Right atrium auricular region (tissue), 2 donors: ENCODE measurements at regions not wholly inside any gene's neighbourhood (a gene's known extent, or its start where the extent isn't known, plus 50 kb on each side); places are given as distances from the start of the nearest gene placed in this dataset.

Experiments
- DNase-seq: peaks from one replicate; pipeline ENCODE4 v3.0.0-alpha.2; 2019; ENCODE audit warnings: low spot score
- H3K27ac ChIP-seq, 2 donors: fragments of 200-600 bp; sonication (generic); 1 replicate in 1 of 2; 2 replicates in 1 of 2; pipeline ENCODE4 v1.5.1; 2016 to 2019
- H3K27me3 ChIP-seq, 2 donors: fragments of 200-600 bp; sonication (generic); one replicate each; pipeline versions ENCODE4 v1.5.1 to v1.6.0; 2017 to 2019
- H3K36me3 ChIP-seq: fragments of 200-600 bp; sonication (generic); one replicate; pipeline ENCODE4 v1.5.1; 2016
- H3K4me1 ChIP-seq, 2 donors: fragments of 200-600 bp; sonication (generic); one replicate each; pipeline versions ENCODE4 v1.5.1 to v1.6.0; 2017 to 2019
- H3K4me3 ChIP-seq, 2 donors: fragments of 200-600 bp; sonication (generic); 1 replicate in 1 of 2; 2 replicates in 1 of 2; pipeline ENCODE4 v1.5.1; 2017 to 2019; ENCODE audit warnings: mild to moderate bottlenecking in 1 of 2, moderate library complexity in 1 of 2
- H3K9me3 ChIP-seq, 2 donors: fragments of 200-600 bp; sonication (generic); one replicate each; pipeline ENCODE4 v1.5.1; 2019
- CTCF ChIP-seq, 2 donors: fragments of 200-600 bp; sonication (generic); IDR thresholded peaks; one replicate each; pipeline ENCODE4 v1.5.1; 2019; ENCODE audit warnings: antibody characterized with exemption in 2 of 2

- Histone ChIP-seq H3K4me3 (no peak overlapping the region), H3K27ac (no peak overlapping the region), H3K4me1 (no peaks in the 10 kb centered on the region), H3K27me3 (no peaks in the 10 kb centered on the region), H3K36me3 (no peaks in the 10 kb centered on the region), H3K9me3 (no peaks in the 10 kb centered on the region)
- no peak for DNase-seq
- TF ChIP-seq CTCF (IDR thresholded peaks at IDR 0.05), result no peak
These were observed 533.8 kb upstream of the CDH5 start for GRCh38 chr16:65832679-65833078.

DNA sequence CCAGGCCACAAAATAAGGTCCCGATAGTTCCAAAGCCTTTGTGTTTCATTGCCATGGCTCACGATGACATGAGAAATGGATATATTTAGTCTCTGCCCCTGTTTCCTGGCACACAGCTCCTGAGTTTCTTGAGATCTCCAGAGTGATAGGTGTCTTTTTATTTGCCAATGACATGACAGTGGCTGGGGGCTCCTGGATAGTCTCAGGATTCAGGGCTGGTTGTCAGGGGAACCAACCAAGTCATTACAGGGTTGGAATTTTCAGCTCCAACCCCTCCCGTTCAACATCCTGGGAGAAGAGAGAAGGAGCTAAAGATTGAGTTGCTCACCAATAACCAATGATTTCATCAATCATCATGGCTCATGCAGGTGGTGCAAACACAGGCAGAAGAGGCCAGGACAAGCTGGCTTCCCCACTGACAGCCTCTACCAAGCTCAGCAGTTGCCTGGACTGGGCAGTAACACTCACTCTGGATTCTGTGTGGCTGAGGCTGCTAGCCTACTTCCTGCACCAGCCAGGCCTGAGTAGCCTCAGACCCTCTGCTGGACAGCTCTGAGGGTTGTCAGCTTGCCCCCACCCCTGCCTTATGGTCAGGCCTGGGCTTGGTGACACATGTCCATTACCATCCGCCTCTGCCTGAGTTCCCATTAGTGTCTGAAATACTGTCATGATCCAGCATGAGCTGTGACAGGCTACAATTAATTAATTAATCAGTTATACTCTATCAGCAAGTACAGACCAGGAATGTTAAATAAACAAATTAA lies 534.4 kb upstream of the CDH5 start:
- no peak for TF ChIP-seq CTCF (IDR thresholded peaks at IDR 0.05)
- Histone ChIP-seq H3K27ac (no peak overlapping the region), H3K4me3 (no peak overlapping the region), H3K27me3 (no peaks in the 10 kb centered on the region), H3K4me1 (no peaks in the 10 kb centered on the region), H3K36me3 (no peaks in the 10 kb centered on the region), H3K9me3 (no peaks in the 10 kb centered on the region)
- no peak for DNase-seq

DNA sequence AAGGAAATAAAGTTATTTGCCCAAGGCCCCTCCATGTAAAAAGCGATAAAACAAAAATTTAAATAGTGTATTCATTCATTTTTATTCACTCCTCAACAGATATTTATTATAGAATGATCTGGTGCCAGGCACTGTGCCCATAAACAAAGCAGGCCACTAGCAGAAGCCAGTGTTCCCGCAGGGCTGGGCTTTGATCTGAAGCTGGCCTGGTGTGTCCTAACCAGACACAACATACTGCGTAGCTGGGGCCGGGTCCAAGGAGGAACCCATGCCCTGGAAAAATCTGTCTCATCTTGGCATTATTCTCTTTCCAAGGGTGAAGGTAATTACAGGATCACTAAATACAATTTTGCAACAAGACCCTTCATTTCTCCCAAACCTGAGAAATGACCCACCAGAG lies 537.4 kb upstream of the CDH5 start:
- no peak for DNase-seq
- no peaks in the 10 kb centered on the region for H3K36me3 ChIP-seq

DNA sequence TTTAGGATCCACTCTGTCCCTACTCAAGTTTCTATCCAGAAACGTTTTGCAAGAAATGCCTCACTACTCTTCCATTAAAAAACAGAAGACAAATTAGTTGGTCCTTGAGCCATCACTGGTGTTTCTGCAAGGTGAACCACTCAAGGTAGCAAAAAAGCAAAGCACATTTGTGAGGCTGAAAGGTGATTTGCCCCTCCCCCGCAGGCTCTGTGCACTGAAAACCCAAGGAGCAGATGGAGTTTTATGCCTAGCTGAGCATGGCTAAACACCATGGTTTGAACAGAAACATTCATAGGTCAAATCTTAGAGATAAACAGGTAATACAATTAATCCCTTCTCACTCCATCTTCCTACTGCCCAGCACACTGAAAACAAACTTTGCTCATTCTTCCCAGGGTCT lies 538.2 kb upstream of the CDH5 start:
- Histone ChIP-seq H3K27me3 (no peaks in the 10 kb centered on the region), H3K36me3 (no peaks in the 10 kb centered on the region), H3K4me1 (no peaks in the 10 kb centered on the region), H3K4me3 (no peak overlapping the region), H3K27ac (no peak overlapping the region), H3K9me3 (no peaks in the 10 kb centered on the region)
- no peak for TF ChIP-seq CTCF (IDR thresholded peaks at IDR 0.05)
- DNase-seq, result no peak

More for the DNA sequence above, 537.4 kb upstream of the CDH5 start:
- TF ChIP-seq CTCF (IDR thresholded peaks at IDR 0.05), result no peak
- Histone ChIP-seq H3K9me3 (no peaks in the 10 kb centered on the region), H3K4me1 (no peaks in the 10 kb centered on the region), H3K27me3 (no peaks in the 10 kb centered on the region), H3K27ac (no peak overlapping the region), H3K4me3 (no peak overlapping the region)

GRCh38 chr16:65827231-65827630 lies 539.3 kb upstream of the CDH5 start:
- H3K27me3 ChIP-seq, result no peaks in the 10 kb centered on the region
- H3K36me3 ChIP-seq, result no peaks in the 10 kb centered on the region
- no peaks in the 10 kb centered on the region for H3K9me3 ChIP-seq
- H3K27ac ChIP-seq, result no peak overlapping the region
- H3K4me1 ChIP-seq, result no peaks in the 10 kb centered on the region
- no peak for DNase-seq
- no peak overlapping the region for H3K4me3 ChIP-seq
- no peak for TF ChIP-seq CTCF (IDR thresholded peaks at IDR 0.05)
